ENCODE measurements at regions not wholly inside any gene's neighbourhood (a gene's known extent, or its start where the extent isn't known, plus 50 kb on each side); places are given as distances from the start of the nearest gene placed in this dataset.

GRCh38 chr22:48881326-48881980 lies 946.2 kb downstream of the BRD1 start:
- TF ChIP-seq ZNF274 (IDR thresholded peaks at IDR 0.05; ENCODE audit: low read depth, low read length) (no peak), EGR1 (IDR thresholded peaks at IDR 0.05; ENCODE audit: low read depth) (no peak), MAX (IDR thresholded peaks at IDR 0.05) (no peak), REST (IDR thresholded peaks at IDR 0.05; ENCODE audit: low read depth) (no peak), YY1 (IDR thresholded peaks at IDR 0.05; ENCODE audit: extremely low read depth, insufficient replicate concordance, low read depth, low read length) (no peak), RAD21 (IDR thresholded peaks at IDR 0.05; ENCODE audit: low read depth) (no peak), ZBTB33 (IDR thresholded peaks at IDR 0.05; ENCODE audit: extremely low read depth, insufficient replicate concordance, low read length) (no peak), POLR2A (IDR thresholded peaks at IDR 0.05; ENCODE audit: borderline replicate concordance, extremely low read depth, insufficient read depth, insufficient read length) (no peak), ZFX (IDR thresholded peaks at IDR 0.05) (no peak), CBX3 (IDR thresholded peaks at IDR 0.05; ENCODE audit: low read depth) (no peak), CTCF (IDR thresholded peaks at IDR 0.05 in 2 of 3, conservative IDR thresholded peaks at IDR 0.05 in 1 of 3; ENCODE audit: borderline replicate concordance in 1 of 3, insufficient read depth in 1 of 3, low read depth in 2 of 3, low read length in 2 of 3) (no peak), EZH2phosphoT487 (IDR thresholded peaks at IDR 0.05; ENCODE audit: borderline replicate concordance) (no peak), SIN3A (IDR thresholded peaks at IDR 0.05; ENCODE audit: low read depth) (no peak), ATF3 (IDR thresholded peaks at IDR 0.05) (no peak)
- Histone ChIP-seq H4K20me1 (ENCODE audit: insufficient read depth) (no peaks in the 10 kb centered on the region), H3K9me2 (ENCODE audit: insufficient read depth) (no peaks in the 10 kb centered on the region), H3K27me3 (ENCODE audit: insufficient read depth, low read length) (peaks cover 8% of the 10 kb centered on the region; the same call in 1 of the 2 replicates), H3K4me3 (replicated peaks in 1 of 2; ENCODE audit: low read depth in 1 of 2, low read length in 2 of 2) (no peak overlapping the region), H3K4me1 (ENCODE audit: control insufficient read depth in 1 of 2, insufficient read depth in 2 of 2, low read length in 2 of 2) (no peaks in the 10 kb centered on the region), H3K4me2 (ENCODE audit: low read length) (no peak overlapping the region), H3K36me3 (ENCODE audit: control insufficient read depth in 1 of 2, insufficient read depth in 2 of 2, low read length in 2 of 2) (no peaks in the 10 kb centered on the region), H3K9me3 (ENCODE audit: control insufficient read depth in 1 of 2, insufficient read depth in 1 of 2, low read depth in 1 of 2, low read length in 2 of 2) (peaks cover 0 to 6% of the 10 kb centered on the region in 2 experiments; a peak in 1 of 4 replicates), H3K27ac (ENCODE audit: low read depth, low read length) (no peak overlapping the region), H2AFZ (ENCODE audit: low read depth, low read length, poor library complexity, severe bottlenecking) (no peak overlapping the region), H3K9ac (ENCODE audit: low read length) (no peak overlapping the region), H3K79me2 (ENCODE audit: insufficient read depth, low read length) (no peaks in the 10 kb centered on the region)
- RAD21 ChIA-PET (ENCODE audit: low non-redundant PET in 1 of 2, low total read pairs in 2 of 2, uncharacterized antibody in 2 of 2, unreplicated experiment in 2 of 2), result no interaction called here
- POLR2A ChIA-PET, result no interaction called here
- CTCF ChIA-PET, result no interaction called here
- ATAC-seq (no peak), DNase-seq (ENCODE audit: low read depth, low spot score) (no peak)
- intact Hi-C loops (cut with micrococcal nuclease), result no loop called here
- no TSS peak for BruUV-seq (replicated peaks)
